DOHH2 (cell line): ENCODE measurements at regions not wholly inside any gene's neighbourhood (a gene's known extent, or its start where the extent isn't known, plus 50 kb on each side); places are given as distances from the start of the nearest gene placed in this dataset.

Experiments
- H3F3A ChIP-seq: fragments of 200-600 bp; sonication (generic), shearing (Covaris generic); 2 replicates; pipeline ENCODE4 v1.6.0; 2016; ENCODE audit warnings: antibody characterized with exemption, mild to moderate bottlenecking; ENCODE audit not compliant: control insufficient read depth, insufficient read depth
- H3K27ac ChIP-seq: fragments of 200-600 bp; sonication (generic); 2 replicates; pipeline ENCODE4 v1.5.1; 2014; ENCODE audit warnings: low read depth, mild to moderate bottlenecking, low read length, moderate library complexity
- H3K27me3 ChIP-seq: fragments of 200-600 bp; sonication (generic); 2 replicates; pipeline ENCODE4 v1.6.1; 2014; ENCODE audit warnings: mild to moderate bottlenecking, low read length, mixed read lengths; ENCODE audit not compliant: control insufficient read depth
- H3K36me3 ChIP-seq: fragments of 200-600 bp; sonication (generic); 2 replicates; pipeline ENCODE4 v1.6.1; 2014; ENCODE audit warnings: mild to moderate bottlenecking, low read length, moderate library complexity, mixed read lengths; ENCODE audit not compliant: control insufficient read depth
- H3K4me1 ChIP-seq: fragments of 200-600 bp; sonication (generic); 2 replicates; pipeline ENCODE4 v1.6.1; 2014; ENCODE audit warnings: mild to moderate bottlenecking, low read length, mixed read lengths; ENCODE audit not compliant: control insufficient read depth
- H3K4me2 ChIP-seq: fragments of 200-600 bp; sonication (generic); 2 replicates; pipeline ENCODE4 v1.6.0; 2014; ENCODE audit warnings: mild to moderate bottlenecking, low read length, moderate library complexity
- H3K4me3 ChIP-seq: fragments of 200-600 bp; sonication (generic); 2 replicates; pipeline ENCODE4 v1.5.1; 2014; ENCODE audit warnings: mild to moderate bottlenecking, low read length, mixed read lengths
- H3K79me2 ChIP-seq: fragments of 200-600 bp; sonication (generic); 2 replicates; pipeline ENCODE4 v1.6.1; 2014; ENCODE audit warnings: mild to moderate bottlenecking, low read length, mixed read lengths; ENCODE audit not compliant: control insufficient read depth
- H3K9me2 ChIP-seq: fragments of 200-600 bp; sonication (generic); replicated peaks from 2 replicates; pipeline ENCODE4 v1.6.1; 2014; ENCODE audit warnings: mild to moderate bottlenecking, low read length, mixed read lengths; ENCODE audit not compliant: control insufficient read depth
- H3K9me3 ChIP-seq: fragments of 200-600 bp; sonication (generic); 2 replicates; pipeline ENCODE4 v1.6.1; 2014; ENCODE audit warnings: antibody characterized with exemption, low read length, mixed read lengths; ENCODE audit not compliant: control insufficient read depth, insufficient read depth
- H4K20me1 ChIP-seq: fragments of 200-600 bp; sonication (generic); 2 replicates; pipeline ENCODE4 v1.6.0; 2014; ENCODE audit warnings: low read depth, mild to moderate bottlenecking, antibody characterized with exemption, low read length, moderate library complexity; ENCODE audit not compliant: control insufficient read depth, insufficient read depth
- CTCF ChIP-seq: fragments of 200-600 bp; sonication (generic); IDR thresholded peaks from one replicate; pipeline ENCODE4 v1.5.1; 2014; ENCODE audit warnings: antibody characterized with exemption, mild to moderate bottlenecking, low read depth, low read length; ENCODE audit not compliant: poor library complexity, severe bottlenecking
- EZH2phosphoT487 ChIP-seq: fragments of 200-600 bp; sonication (generic); IDR thresholded peaks from 2 replicates; pipeline ENCODE4 v1.6.1; 2017; ENCODE audit warnings: borderline replicate concordance, mild to moderate bottlenecking, antibody characterized with exemption, low read length, moderate library complexity, mixed read lengths

- Histone ChIP-seq H4K20me1 (no peaks in the 10 kb centered on the region), H3K9me3 (no peaks in the 10 kb centered on the region), H3K27ac (no peak overlapping the region), H3K36me3 (no peaks in the 10 kb centered on the region), H3K27me3 (no peaks in the 10 kb centered on the region), H3F3A (no peaks in the 10 kb centered on the region), H3K79me2 (no peaks in the 10 kb centered on the region), H3K4me1 (no peaks in the 10 kb centered on the region), H3K4me2 (no peak overlapping the region), H3K4me3 (no peak overlapping the region), H3K9me2 (no peaks in the 10 kb centered on the region)
- TF ChIP-seq EZH2phosphoT487, result no peak
- TF ChIP-seq CTCF, result no peak
Measured at GRCh38 chr14:56413721-56414120, 165.9 kb upstream of the TMEM260 start.

- Histone ChIP-seq H3K27me3 (no peaks in the 10 kb centered on the region), H3F3A (no peaks in the 10 kb centered on the region), H3K4me3 (no peak overlapping the region), H3K9me2 (no peaks in the 10 kb centered on the region), H4K20me1 (no peaks in the 10 kb centered on the region), H3K36me3 (no peaks in the 10 kb centered on the region), H3K9me3 (no peaks in the 10 kb centered on the region), H3K4me2 (no peak overlapping the region), H3K4me1 (no peaks in the 10 kb centered on the region), H3K27ac (no peak overlapping the region), H3K79me2 (no peaks in the 10 kb centered on the region)
- TF ChIP-seq EZH2phosphoT487 (no peak), CTCF (no peak)
Measured at GRCh38 chr14:56414236-56414635, 165.4 kb upstream of the TMEM260 start.

GRCh38 chr14:56416213-56416612, 163.4 kb upstream of the TMEM260 start:
- no peak overlapping the region for H3K27ac ChIP-seq
- H3K9me2 ChIP-seq, result no peaks in the 10 kb centered on the region
- no peaks in the 10 kb centered on the region for H3K4me1 ChIP-seq
- no peaks in the 10 kb centered on the region for H3K79me2 ChIP-seq
- no peak for TF ChIP-seq EZH2phosphoT487
- no peak for TF ChIP-seq CTCF
- H3K4me2 ChIP-seq, result no peak overlapping the region
- H3F3A ChIP-seq, result no peaks in the 10 kb centered on the region
- no peaks in the 10 kb centered on the region for H3K9me3 ChIP-seq
- no peak overlapping the region for H3K4me3 ChIP-seq
- H3K27me3 ChIP-seq, result no peaks in the 10 kb centered on the region
- H3K36me3 ChIP-seq, result no peaks in the 10 kb centered on the region
- H4K20me1 ChIP-seq, result no peaks in the 10 kb centered on the region

GRCh38 chr14:56417173-56417572, 162.4 kb upstream of the TMEM260 start:
- no peaks in the 10 kb centered on the region for H3K36me3 ChIP-seq
- H3K4me3 ChIP-seq, result no peak overlapping the region
- H3K79me2 ChIP-seq, result no peaks in the 10 kb centered on the region
- TF ChIP-seq EZH2phosphoT487 (no peak), CTCF (no peak)
- no peaks in the 10 kb centered on the region for H3F3A ChIP-seq
- no peaks in the 10 kb centered on the region for H4K20me1 ChIP-seq
- H3K27ac ChIP-seq, result no peak overlapping the region
- no peaks in the 10 kb centered on the region for H3K9me3 ChIP-seq
- H3K27me3 ChIP-seq, result no peaks in the 10 kb centered on the region
- no peaks in the 10 kb centered on the region for H3K4me1 ChIP-seq
- no peaks in the 10 kb centered on the region for H3K9me2 ChIP-seq
- H3K4me2 ChIP-seq, result no peak overlapping the region
